GM23338 (cell line): ENCODE measurements at regions not wholly inside any gene's neighbourhood (a gene's known extent, or its start where the extent isn't known, plus 50 kb on each side); places are given as distances from the start of the nearest gene placed in this dataset.

ENCODE experiments used
- CTCF ChIP-seq, 2 experiments: fragments of 200-600 bp in 1 of 2; sonication (generic) in 1 of 2; conservative IDR thresholded peaks; 2 replicates each; pipeline versions ENCODE4 v1.5.1 to v1.6.1; 2016 to 2017; ENCODE audit warnings: antibody characterized with exemption in 2 of 2, low read depth in 2 of 2, mild to moderate bottlenecking in 2 of 2, moderate library complexity in 1 of 2
- EZH2phosphoT487 ChIP-seq: fragments of 200-600 bp; sonication (generic); IDR thresholded peaks from one replicate; pipeline ENCODE4 v1.8.1; 2018; ENCODE audit warnings: antibody characterized with exemption; ENCODE audit not compliant: unreplicated experiment
- NANOG ChIP-seq: IDR thresholded peaks from 2 replicates; pipeline ENCODE4 v1.6.1; 2016; ENCODE audit warnings: antibody characterized with exemption, borderline replicate concordance

- TF ChIP-seq CTCF (conservative IDR thresholded peaks at IDR 0.05; ENCODE audit: low read depth in 2 of 2) (no peak), NANOG (no peak), EZH2phosphoT487 (no peak)
Measured at GRCh38 chr10:78654047-78654590, 414.6 kb upstream of the ZMIZ1 start.
